ENCODE measurements at regions not wholly inside any gene's neighbourhood (a gene's known extent, or its start where the extent isn't known, plus 50 kb on each side); places are given as distances from the start of the nearest gene placed in this dataset.

DNA sequence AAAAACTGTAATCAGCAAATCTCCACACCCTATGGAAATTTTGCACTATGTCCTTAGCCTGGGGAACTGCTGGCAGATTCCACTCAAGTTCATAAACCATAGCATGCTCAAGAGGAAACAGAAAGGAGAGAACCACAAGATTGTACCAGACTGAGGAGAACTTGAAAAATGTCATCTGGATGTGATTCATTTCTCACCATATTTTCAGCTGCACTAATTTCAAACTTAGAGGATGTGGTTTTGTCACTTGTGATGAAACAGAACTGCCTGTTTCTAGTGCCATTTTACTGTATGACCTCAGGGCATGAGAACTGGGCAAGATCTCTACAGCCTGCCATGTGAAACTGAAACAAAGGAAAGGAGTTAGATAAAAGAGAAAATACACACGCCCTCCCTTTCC, 1493.1 kb upstream of the FLRT2 start:
- peak; percentile 76 for DNase-seq (ENCODE audit: unreplicated experiment)
- intact Hi-C loops (cut with micrococcal nuclease), result no loop called here
- TF ChIP-seq, protein P1, sequence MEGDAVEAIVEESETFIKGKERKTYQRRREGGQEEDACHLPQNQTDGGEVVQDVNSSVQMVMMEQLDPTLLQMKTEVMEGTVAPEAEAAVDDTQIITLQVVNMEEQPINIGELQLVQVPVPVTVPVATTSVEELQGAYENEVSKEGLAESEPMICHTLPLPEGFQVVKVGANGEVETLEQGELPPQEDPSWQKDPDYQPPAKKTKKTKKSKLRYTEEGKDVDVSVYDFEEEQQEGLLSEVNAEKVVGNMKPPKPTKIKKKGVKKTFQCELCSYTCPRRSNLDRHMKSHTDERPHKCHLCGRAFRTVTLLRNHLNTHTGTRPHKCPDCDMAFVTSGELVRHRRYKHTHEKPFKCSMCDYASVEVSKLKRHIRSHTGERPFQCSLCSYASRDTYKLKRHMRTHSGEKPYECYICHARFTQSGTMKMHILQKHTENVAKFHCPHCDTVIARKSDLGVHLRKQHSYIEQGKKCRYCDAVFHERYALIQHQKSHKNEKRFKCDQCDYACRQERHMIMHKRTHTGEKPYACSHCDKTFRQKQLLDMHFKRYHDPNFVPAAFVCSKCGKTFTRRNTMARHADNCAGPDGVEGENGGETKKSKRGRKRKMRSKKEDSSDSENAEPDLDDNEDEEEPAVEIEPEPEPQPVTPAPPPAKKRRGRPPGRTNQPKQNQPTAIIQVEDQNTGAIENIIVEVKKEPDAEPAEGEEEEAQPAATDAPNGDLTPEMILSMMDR (IDR thresholded peaks at IDR 0.05; ENCODE audit: unreplicated experiment), result no peak
- BruUV-seq (replicated peaks), result no TSS peak
- ChIA-PET CTCF (no interaction called here), POLR2A (interaction anchor here (0.6 kb wide), 1 partner anchor 911 kb away, joined by 3 read pairs; no protein-coding TSS in a partner anchor)
- no peaks in the 10 kb centered on the region for H3K9me3 Mint-ChIP-seq (ENCODE audit: unreplicated experiment)
- H3K4me1 Mint-ChIP-seq (ENCODE audit: insufficient read depth, unreplicated experiment), result peaks cover 14% of the 10 kb centered on the region
- no peaks in the 10 kb centered on the region for H3K36me3 Mint-ChIP-seq (ENCODE audit: insufficient read depth, unreplicated experiment)
- peak overlapping the region; percentile 54 for H3K4me3 Mint-ChIP-seq (ENCODE audit: unreplicated experiment)
- peak overlapping the region; percentile 37 for H3K27ac Mint-ChIP-seq (ENCODE audit: low read depth, unreplicated experiment)
- no peaks in the 10 kb centered on the region for H3K27me3 Mint-ChIP-seq (ENCODE audit: insufficient read depth, unreplicated experiment)

DNA sequence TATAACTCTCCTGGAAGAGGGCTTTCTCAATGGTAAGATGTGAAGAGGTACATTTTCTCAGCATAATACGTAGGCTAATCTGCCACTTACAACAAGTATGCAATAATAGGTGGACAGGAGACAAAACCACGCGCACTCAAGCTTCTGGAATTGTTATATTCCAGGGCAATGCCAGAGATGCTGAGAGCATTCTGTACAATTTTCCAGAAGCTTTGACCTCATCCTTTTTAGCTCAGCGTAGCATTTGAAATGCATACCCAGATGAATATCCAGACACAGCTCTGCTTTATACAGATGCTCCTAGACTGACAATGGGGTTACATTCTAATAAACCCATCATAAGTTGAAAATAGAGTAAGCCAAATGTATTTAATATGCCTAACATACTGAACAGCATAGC, 1492.4 kb upstream of the FLRT2 start:
- H3K9me3 Mint-ChIP-seq (ENCODE audit: unreplicated experiment), result no peaks in the 10 kb centered on the region
- ChIA-PET CTCF (interaction anchor here (0.6 kb wide), 1 partner anchor 910 kb away, joined by 3 read pairs; no protein-coding TSS in a partner anchor), POLR2A (no interaction called here)
- TF ChIP-seq, protein P1 (IDR thresholded peaks at IDR 0.05; ENCODE audit: unreplicated experiment), result no peak
- H3K27ac Mint-ChIP-seq (ENCODE audit: low read depth, unreplicated experiment), result no peak overlapping the region
- no peaks in the 10 kb centered on the region for H3K27me3 Mint-ChIP-seq (ENCODE audit: insufficient read depth, unreplicated experiment)
- BruUV-seq (replicated peaks), result no TSS peak
- no peaks in the 10 kb centered on the region for H3K36me3 Mint-ChIP-seq (ENCODE audit: insufficient read depth, unreplicated experiment)
- DNase-seq (ENCODE audit: unreplicated experiment), result no peak
- H3K4me3 Mint-ChIP-seq (ENCODE audit: unreplicated experiment), result no peak overlapping the region
- peaks cover 14% of the 10 kb centered on the region for H3K4me1 Mint-ChIP-seq (ENCODE audit: insufficient read depth, unreplicated experiment)
- intact Hi-C loops (cut with micrococcal nuclease), result no loop called here

DNA sequence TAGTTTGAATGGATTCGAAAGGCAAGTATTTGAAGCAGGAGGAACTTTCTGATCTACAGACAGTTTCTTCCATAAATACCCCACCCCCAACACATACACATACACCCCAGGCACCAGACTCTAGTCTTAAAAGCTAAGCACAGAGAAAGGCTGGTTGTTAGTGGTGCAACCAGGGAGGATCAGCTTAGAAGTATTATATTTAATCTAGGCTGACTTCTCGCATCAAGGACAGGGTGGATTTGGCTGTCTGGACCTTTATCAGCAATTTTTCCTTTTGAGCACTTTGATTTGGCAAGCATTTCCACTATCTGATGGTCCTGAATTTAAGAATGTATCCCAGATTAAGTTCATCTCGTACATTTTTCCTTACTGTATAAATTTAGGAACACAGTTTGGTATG, 1489.8 kb upstream of the FLRT2 start:
- DNase-seq (ENCODE audit: unreplicated experiment), result no peak
- BruUV-seq (replicated peaks), result no TSS peak
- intact Hi-C loops (cut with micrococcal nuclease), result no loop called here
- CTCF ChIA-PET, result interaction anchor here (0.7 kb wide), 1 partner anchor 520 kb away, joined by 3 read pairs; no protein-coding TSS in a partner anchor
- no peak overlapping the region for H3K27ac Mint-ChIP-seq (ENCODE audit: low read depth, unreplicated experiment)
- POLR2A ChIA-PET, result no interaction called here
- H3K36me3 Mint-ChIP-seq (ENCODE audit: insufficient read depth, unreplicated experiment), result no peaks in the 10 kb centered on the region
- TF ChIP-seq, protein P1 (IDR thresholded peaks at IDR 0.05; ENCODE audit: unreplicated experiment), result no peak
- H3K4me3 Mint-ChIP-seq (ENCODE audit: unreplicated experiment), result no peak overlapping the region
- H3K9me3 Mint-ChIP-seq (ENCODE audit: unreplicated experiment), result no peaks in the 10 kb centered on the region
- peaks cover 14% of the 10 kb centered on the region for H3K4me1 Mint-ChIP-seq (ENCODE audit: insufficient read depth, unreplicated experiment)
- H3K27me3 Mint-ChIP-seq (ENCODE audit: insufficient read depth, unreplicated experiment), result no peaks in the 10 kb centered on the region

DNA sequence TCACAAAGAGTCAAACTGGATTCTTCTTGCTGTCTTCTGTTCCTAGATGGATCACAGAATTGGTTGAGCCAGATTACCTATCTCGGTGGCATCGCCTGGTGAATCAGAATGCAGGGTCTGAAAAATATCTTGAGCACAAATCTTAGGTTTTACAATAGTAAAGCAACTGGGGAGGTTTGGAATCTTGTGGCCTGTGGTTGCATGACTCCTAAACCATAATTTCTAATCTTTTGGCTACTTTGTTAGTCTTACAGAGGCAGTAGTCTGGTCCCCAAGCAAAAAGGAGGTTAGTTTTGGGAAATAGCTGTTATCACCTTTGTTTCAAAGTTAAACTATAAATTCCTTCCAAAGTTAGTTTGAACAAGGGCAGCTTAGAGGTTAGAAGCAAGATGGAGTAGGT, 1488.5 kb upstream of the FLRT2 start:
- BruUV-seq (replicated peaks), result no TSS peak

More for the DNA sequence above, 1488.5 kb upstream of the FLRT2 start:
- H3K36me3 Mint-ChIP-seq (ENCODE audit: insufficient read depth, unreplicated experiment), result no peaks in the 10 kb centered on the region
- H3K4me1 Mint-ChIP-seq (ENCODE audit: insufficient read depth, unreplicated experiment), result peaks cover 14% of the 10 kb centered on the region
- H3K4me3 Mint-ChIP-seq (ENCODE audit: unreplicated experiment), result no peak overlapping the region
- H3K27ac Mint-ChIP-seq (ENCODE audit: low read depth, unreplicated experiment), result no peak overlapping the region
- DNase-seq (ENCODE audit: unreplicated experiment), result no peak
- ChIA-PET CTCF (no interaction called here), POLR2A (no interaction called here)
- H3K27me3 Mint-ChIP-seq (ENCODE audit: insufficient read depth, unreplicated experiment), result no peaks in the 10 kb centered on the region
- intact Hi-C loops (cut with micrococcal nuclease), result no loop called here
- H3K9me3 Mint-ChIP-seq (ENCODE audit: unreplicated experiment), result no peaks in the 10 kb centered on the region
- TF ChIP-seq, protein P1 (IDR thresholded peaks at IDR 0.05; ENCODE audit: unreplicated experiment), result no peak
